ENCODE measurements at regions not wholly inside any gene's neighbourhood (a gene's known extent, or its start where the extent isn't known, plus 50 kb on each side); places are given as distances from the start of the nearest gene placed in this dataset.

DNA sequence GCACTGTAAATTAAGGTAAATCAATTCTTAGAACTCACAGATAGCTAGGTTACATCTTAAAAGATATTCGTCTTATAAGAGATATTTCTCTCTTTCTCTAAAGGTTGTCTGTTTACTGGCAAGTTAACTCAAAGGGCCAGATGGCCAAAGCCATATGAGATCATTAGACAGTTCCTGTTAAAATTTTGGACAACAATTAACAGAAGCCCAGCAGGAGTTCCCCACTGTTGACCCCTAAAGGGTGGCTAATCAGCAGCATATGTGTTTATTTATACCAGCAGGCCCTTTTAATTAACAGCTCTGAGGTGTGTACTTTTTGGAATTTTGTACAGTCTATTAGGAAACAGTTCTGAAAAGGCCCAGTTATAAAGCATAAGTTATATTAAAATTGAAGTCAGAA, 245.8 kb downstream of the LIG4 start:
- CTCF ChIA-PET, result no interaction called here
- no peaks in the 10 kb centered on the region for H3K9me3 ChIP-seq (ENCODE audit: control insufficient read depth, insufficient read depth, low read length)
- no peak overlapping the region for H3K4me3 ChIP-seq (ENCODE audit: low read depth, low read length)
- H3K27ac ChIP-seq (ENCODE audit: low read depth, low read length), result no peak overlapping the region
- TF ChIP-seq, protein P1, sequence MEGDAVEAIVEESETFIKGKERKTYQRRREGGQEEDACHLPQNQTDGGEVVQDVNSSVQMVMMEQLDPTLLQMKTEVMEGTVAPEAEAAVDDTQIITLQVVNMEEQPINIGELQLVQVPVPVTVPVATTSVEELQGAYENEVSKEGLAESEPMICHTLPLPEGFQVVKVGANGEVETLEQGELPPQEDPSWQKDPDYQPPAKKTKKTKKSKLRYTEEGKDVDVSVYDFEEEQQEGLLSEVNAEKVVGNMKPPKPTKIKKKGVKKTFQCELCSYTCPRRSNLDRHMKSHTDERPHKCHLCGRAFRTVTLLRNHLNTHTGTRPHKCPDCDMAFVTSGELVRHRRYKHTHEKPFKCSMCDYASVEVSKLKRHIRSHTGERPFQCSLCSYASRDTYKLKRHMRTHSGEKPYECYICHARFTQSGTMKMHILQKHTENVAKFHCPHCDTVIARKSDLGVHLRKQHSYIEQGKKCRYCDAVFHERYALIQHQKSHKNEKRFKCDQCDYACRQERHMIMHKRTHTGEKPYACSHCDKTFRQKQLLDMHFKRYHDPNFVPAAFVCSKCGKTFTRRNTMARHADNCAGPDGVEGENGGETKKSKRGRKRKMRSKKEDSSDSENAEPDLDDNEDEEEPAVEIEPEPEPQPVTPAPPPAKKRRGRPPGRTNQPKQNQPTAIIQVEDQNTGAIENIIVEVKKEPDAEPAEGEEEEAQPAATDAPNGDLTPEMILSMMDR (IDR thresholded peaks at IDR 0.05; ENCODE audit: low read depth, low read length), result no peak
- no peaks in the 10 kb centered on the region for H3K27me3 ChIP-seq (ENCODE audit: control insufficient read depth, insufficient read depth, low read length)
- POLR2A ChIA-PET, result no interaction called here
- DNase-seq (ENCODE audit: low read depth, low spot score), result no peak

GRCh38 chr13:107968470-107968869, 246.9 kb downstream of the LIG4 start:
- DNase-seq (ENCODE audit: low read depth, low spot score), result no peak
- Histone ChIP-seq H3K27me3 (ENCODE audit: control insufficient read depth, insufficient read depth, low read length) (no peaks in the 10 kb centered on the region), H3K9me3 (ENCODE audit: control insufficient read depth, insufficient read depth, low read length) (no peaks in the 10 kb centered on the region), H3K27ac (ENCODE audit: low read depth, low read length) (no peak overlapping the region), H3K4me3 (ENCODE audit: low read depth, low read length) (no peak overlapping the region)
- TF ChIP-seq, protein P1 (IDR thresholded peaks at IDR 0.05; ENCODE audit: low read depth, low read length), result no peak
- ChIA-PET CTCF (no interaction called here), POLR2A (no interaction called here)

GRCh38 chr13:107964395-107964794, 250.9 kb downstream of the LIG4 start:
- Histone ChIP-seq H3K9me3 (ENCODE audit: control insufficient read depth, insufficient read depth, low read length) (no peaks in the 10 kb centered on the region), H3K27me3 (ENCODE audit: control insufficient read depth, insufficient read depth, low read length) (no peaks in the 10 kb centered on the region), H3K27ac (ENCODE audit: low read depth, low read length) (no peak overlapping the region), H3K4me3 (ENCODE audit: low read depth, low read length) (no peak overlapping the region)
- DNase-seq (ENCODE audit: low read depth, low spot score), result no peak
- TF ChIP-seq, protein P1 (IDR thresholded peaks at IDR 0.05; ENCODE audit: low read depth, low read length), result no peak
- CTCF ChIA-PET, result interaction anchor here (1.0 kb wide), 1 partner anchor 191 kb away, joined by 3 read pairs; no protein-coding TSS in a partner anchor
- POLR2A ChIA-PET, result no interaction called here

GRCh38 chr13:107961849-107962608, 253.3 kb downstream of the LIG4 start:
- CTCF ChIA-PET, result no interaction called here

DNA sequence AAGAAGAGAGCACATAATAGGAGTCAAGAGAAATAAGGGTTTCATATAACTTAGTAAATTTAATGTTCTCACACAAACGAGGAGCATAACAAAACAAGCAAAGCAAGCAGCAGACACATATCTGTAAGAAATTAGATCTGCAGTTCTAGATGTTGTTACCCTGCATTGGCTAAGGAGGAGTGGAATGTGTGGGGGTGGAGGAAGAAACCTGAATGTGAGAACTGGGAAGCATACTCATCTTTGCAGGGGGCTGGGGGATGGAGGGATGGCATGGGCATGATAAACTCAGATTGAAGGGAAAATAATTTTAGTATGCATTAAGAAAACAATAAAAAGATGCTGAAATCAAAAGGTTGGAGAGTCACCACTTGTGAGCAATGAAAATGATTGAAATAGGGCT, 255.0 kb downstream of the LIG4 start:
- H3K27me3 ChIP-seq (ENCODE audit: control insufficient read depth, insufficient read depth, low read length), result no peaks in the 10 kb centered on the region
- no peak for DNase-seq (ENCODE audit: low read depth, low spot score)
- POLR2A ChIA-PET, result no interaction called here
- TF ChIP-seq, protein P1 (IDR thresholded peaks at IDR 0.05; ENCODE audit: low read depth, low read length), result no peak
- no peak overlapping the region for H3K4me3 ChIP-seq (ENCODE audit: low read depth, low read length)
- CTCF ChIA-PET, result no interaction called here
- no peaks in the 10 kb centered on the region for H3K9me3 ChIP-seq (ENCODE audit: control insufficient read depth, insufficient read depth, low read length)
- no peak overlapping the region for H3K27ac ChIP-seq (ENCODE audit: low read depth, low read length)

More at GRCh38 chr13:107961849-107962608, 253.3 kb downstream of the LIG4 start:
- Histone ChIP-seq H3K27ac (ENCODE audit: low read depth, low read length) (no peak overlapping the region), H3K4me3 (ENCODE audit: low read depth, low read length) (no peak overlapping the region), H3K9me3 (ENCODE audit: control insufficient read depth, insufficient read depth, low read length) (no peaks in the 10 kb centered on the region), H3K27me3 (ENCODE audit: control insufficient read depth, insufficient read depth, low read length) (no peaks in the 10 kb centered on the region)
- POLR2A ChIA-PET, result no interaction called here
- DNase-seq (ENCODE audit: low read depth, low spot score), result no peak
- TF ChIP-seq, protein P1 (IDR thresholded peaks at IDR 0.05; ENCODE audit: low read depth, low read length), result no peak
